OCI-LY3 (cell line): ENCODE measurements at regions not wholly inside any gene's neighbourhood (a gene's known extent, or its start where the extent isn't known, plus 50 kb on each side); places are given as distances from the start of the nearest gene placed in this dataset.

ENCODE experiments used
- H2AFZ ChIP-seq: fragments of 200-600, 300-600 bp; shearing (Covaris generic); 2 replicates; pipeline ENCODE4 v1.6.0; 2014; ENCODE audit warnings: antibody characterized with exemption, low read depth, low read length
- H3K27ac ChIP-seq: fragments of 200-600, 300-600 bp; sonication (generic); 2 replicates; pipeline ENCODE4 v1.5.1; 2014; ENCODE audit warnings: mild to moderate bottlenecking, low read length, moderate library complexity, mixed read lengths
- H3K27me3 ChIP-seq: fragments of 200-600, 300-600 bp; sonication (generic); 2 replicates; pipeline ENCODE4 v1.6.1; 2014; ENCODE audit warnings: low read depth, low read length, mixed read lengths
- H3K36me3 ChIP-seq: fragments of 200-600, 300-600 bp; sonication (generic); replicated peaks from 2 replicates; pipeline ENCODE3; 2014; ENCODE audit warnings: low read depth, low read length, mixed read lengths
- H3K4me1 ChIP-seq: fragments of 300-600, 200-600 bp; sonication (generic); 2 replicates; pipeline ENCODE4 v1.6.1; 2014; ENCODE audit warnings: low read length, mixed read lengths
- H3K4me2 ChIP-seq: fragments of 200-600, 300-600 bp; sonication (generic); 2 replicates; pipeline ENCODE4 v1.6.1; 2014; ENCODE audit warnings: low read length, mixed read lengths
- H3K4me3 ChIP-seq: fragments of 300-600, 200-600 bp; sonication (generic); 2 replicates; pipeline ENCODE4 v1.5.1; 2014; ENCODE audit warnings: antibody characterized with exemption, mild to moderate bottlenecking, low read length, moderate library complexity
- H3K79me2 ChIP-seq: fragments of 300-600, 200-600 bp; shearing (Covaris generic); 2 replicates; pipeline ENCODE4 v1.6.1; 2014; ENCODE audit warnings: mild to moderate bottlenecking, low read length, mixed read lengths
- H3K9ac ChIP-seq: fragments of 300-600, 200-600 bp; shearing (Covaris generic); 2 replicates; pipeline ENCODE4 v1.6.0; 2014; ENCODE audit warnings: mild to moderate bottlenecking, low read length, moderate library complexity
- H3K9me3 ChIP-seq: fragments of 200-600, 300-600 bp; shearing (Covaris generic); 2 replicates; pipeline ENCODE4 v1.6.1; 2014; ENCODE audit warnings: low read length, mixed read lengths; ENCODE audit not compliant: insufficient read depth
- H4K20me1 ChIP-seq: fragments of 200-600, 300-600 bp; sonication (generic); 2 replicates; pipeline ENCODE4 v1.6.1; 2016; ENCODE audit warnings: low read length, mixed read lengths; ENCODE audit not compliant: insufficient read depth
- EZH2phosphoT487 ChIP-seq: fragments of 200-600 bp; shearing (Covaris generic); IDR thresholded peaks from 2 replicates; pipeline ENCODE4 v1.6.1; 2018; ENCODE audit warnings: antibody characterized with exemption, mixed run types, low read depth
- TF ChIP-seq, protein P1 (sequence below): fragments of 200-600, 300-600 bp; sonication (generic); IDR thresholded peaks from 2 replicates; pipeline ENCODE4 v1.5.1; 2014; ENCODE audit warnings: antibody characterized with exemption, low read length, low read depth

DNA sequence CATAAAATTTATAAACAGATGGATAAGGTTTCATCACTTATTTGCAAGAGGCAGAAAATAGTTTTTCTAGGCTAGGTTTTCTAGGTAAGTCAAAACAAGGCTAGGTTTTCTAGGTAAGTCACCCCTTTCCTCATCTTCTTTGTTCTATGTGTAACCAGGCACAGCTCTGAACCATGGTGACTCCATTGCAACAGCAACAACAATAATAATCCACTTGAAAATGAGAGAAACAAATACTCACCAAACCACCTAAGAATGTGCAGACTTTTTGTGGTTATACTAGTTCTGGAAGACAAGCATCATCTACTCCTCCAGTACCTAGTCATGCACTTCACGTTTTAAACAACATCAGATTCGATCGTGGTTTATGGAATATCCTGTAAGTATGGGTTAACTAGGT lies 237.4 kb upstream of the ACVR2A start:
- H4K20me1 ChIP-seq: no peaks in the 10 kb centered on the region
- H3K4me2 ChIP-seq: no peak overlapping the region
- no peaks in the 10 kb centered on the region for H3K4me1 ChIP-seq
- no peaks in the 10 kb centered on the region for H3K9me3 ChIP-seq
- no peak overlapping the region for H3K9ac ChIP-seq
- H3K4me3 ChIP-seq: no peak overlapping the region
- H3K27me3 ChIP-seq: no peaks in the 10 kb centered on the region
- H3K79me2 ChIP-seq: no peaks in the 10 kb centered on the region
- no peak overlapping the region for H3K27ac ChIP-seq
- H3K36me3 ChIP-seq: no peaks in the 10 kb centered on the region
- TF ChIP-seq, protein P1, sequence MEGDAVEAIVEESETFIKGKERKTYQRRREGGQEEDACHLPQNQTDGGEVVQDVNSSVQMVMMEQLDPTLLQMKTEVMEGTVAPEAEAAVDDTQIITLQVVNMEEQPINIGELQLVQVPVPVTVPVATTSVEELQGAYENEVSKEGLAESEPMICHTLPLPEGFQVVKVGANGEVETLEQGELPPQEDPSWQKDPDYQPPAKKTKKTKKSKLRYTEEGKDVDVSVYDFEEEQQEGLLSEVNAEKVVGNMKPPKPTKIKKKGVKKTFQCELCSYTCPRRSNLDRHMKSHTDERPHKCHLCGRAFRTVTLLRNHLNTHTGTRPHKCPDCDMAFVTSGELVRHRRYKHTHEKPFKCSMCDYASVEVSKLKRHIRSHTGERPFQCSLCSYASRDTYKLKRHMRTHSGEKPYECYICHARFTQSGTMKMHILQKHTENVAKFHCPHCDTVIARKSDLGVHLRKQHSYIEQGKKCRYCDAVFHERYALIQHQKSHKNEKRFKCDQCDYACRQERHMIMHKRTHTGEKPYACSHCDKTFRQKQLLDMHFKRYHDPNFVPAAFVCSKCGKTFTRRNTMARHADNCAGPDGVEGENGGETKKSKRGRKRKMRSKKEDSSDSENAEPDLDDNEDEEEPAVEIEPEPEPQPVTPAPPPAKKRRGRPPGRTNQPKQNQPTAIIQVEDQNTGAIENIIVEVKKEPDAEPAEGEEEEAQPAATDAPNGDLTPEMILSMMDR: no peak
- no peak for TF ChIP-seq EZH2phosphoT487
- H2AFZ ChIP-seq: no peak overlapping the region

DNA sequence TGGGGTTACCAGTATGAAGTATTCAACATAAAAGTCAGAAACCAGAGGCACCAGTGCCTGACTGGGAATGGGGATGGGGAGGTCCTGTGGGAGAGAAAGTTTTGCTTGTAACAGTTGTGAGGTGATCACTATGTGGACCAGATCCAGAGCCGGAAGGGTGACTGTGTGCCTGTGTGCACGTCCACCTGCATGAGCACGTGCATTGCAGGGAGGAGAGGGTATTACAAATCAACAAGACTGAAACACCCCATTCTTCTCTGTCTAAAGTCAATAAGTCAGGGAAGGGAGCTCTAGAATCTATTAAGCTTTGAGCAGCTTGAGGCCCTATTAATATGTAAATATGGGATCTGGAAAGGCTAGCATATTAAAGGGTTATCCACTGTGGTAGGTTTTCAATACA lies 241.0 kb upstream of the ACVR2A start:
- TF ChIP-seq EZH2phosphoT487: no peak
- TF ChIP-seq, protein P1: no peak
- H3K4me3 ChIP-seq: no peak overlapping the region
- H3K27ac ChIP-seq: no peak overlapping the region
- H4K20me1 ChIP-seq: no peaks in the 10 kb centered on the region
- H3K9ac ChIP-seq: no peak overlapping the region
- H3K9me3 ChIP-seq: no peaks in the 10 kb centered on the region
- no peaks in the 10 kb centered on the region for H3K27me3 ChIP-seq
- H2AFZ ChIP-seq: no peak overlapping the region
- H3K36me3 ChIP-seq: no peaks in the 10 kb centered on the region
- peaks cover 3% of the 10 kb centered on the region; the same call in 1 of the 2 replicates for H3K4me1 ChIP-seq
- H3K4me2 ChIP-seq: no peak overlapping the region
- no peaks in the 10 kb centered on the region for H3K79me2 ChIP-seq

DNA sequence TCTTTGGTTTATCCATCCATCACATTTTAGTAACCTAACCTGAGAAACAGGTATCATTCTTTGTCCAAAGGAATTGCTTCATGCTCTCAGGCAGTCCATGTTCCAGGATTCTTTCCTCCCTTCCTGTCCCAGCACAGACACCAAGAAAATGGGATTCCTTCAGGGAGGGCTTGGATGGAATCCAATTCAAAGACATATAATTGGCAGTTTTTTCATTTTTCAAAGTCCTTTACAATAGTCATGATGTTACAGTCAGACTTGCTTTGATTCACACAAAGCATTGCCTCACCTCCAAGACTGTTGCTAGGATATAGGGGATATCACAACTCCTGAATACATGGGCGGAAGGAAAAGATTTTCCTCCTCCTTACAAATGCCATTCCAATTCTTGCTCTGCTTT lies 241.4 kb upstream of the ACVR2A start:
- no peak overlapping the region for H3K9ac ChIP-seq
- peaks cover 3% of the 10 kb centered on the region; the same call in 1 of the 2 replicates for H3K4me1 ChIP-seq
- H3K4me3 ChIP-seq: no peak overlapping the region
- no peaks in the 10 kb centered on the region for H3K27me3 ChIP-seq
- H3K9me3 ChIP-seq: no peaks in the 10 kb centered on the region
- no peaks in the 10 kb centered on the region for H3K79me2 ChIP-seq
- no peak overlapping the region for H3K27ac ChIP-seq
- no peak overlapping the region for H2AFZ ChIP-seq
- TF ChIP-seq, protein P1: no peak
- no peak for TF ChIP-seq EZH2phosphoT487
- no peaks in the 10 kb centered on the region for H3K36me3 ChIP-seq
- H4K20me1 ChIP-seq: no peaks in the 10 kb centered on the region
- H3K4me2 ChIP-seq: no peak overlapping the region

DNA sequence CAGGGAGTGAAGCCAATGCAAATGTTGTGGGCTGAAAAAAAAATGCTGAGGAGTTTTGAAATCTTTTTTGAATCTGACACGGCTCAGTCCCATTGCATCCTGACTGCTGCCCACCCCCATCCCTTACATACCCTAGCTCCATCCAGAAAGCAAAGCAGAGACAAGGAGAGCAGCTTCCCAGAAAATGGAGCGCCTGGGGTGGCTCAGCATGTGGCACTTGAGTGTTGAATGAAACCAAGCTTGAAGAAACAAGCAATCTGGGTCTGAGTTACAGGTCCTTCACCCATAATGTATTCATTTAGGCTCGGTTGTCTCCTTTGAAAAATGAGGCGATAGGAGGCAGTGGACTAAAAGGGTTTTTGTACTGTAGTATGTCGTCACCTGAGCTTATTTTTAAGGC lies 244.2 kb upstream of the ACVR2A start:
- Histone ChIP-seq H3K4me2 (no peak overlapping the region; the same call in 1 of the 2 replicates), H3K9me3 (no peaks in the 10 kb centered on the region), H2AFZ (no peak overlapping the region), H4K20me1 (no peaks in the 10 kb centered on the region), H3K79me2 (no peaks in the 10 kb centered on the region), H3K4me1 (peaks cover 3% of the 10 kb centered on the region; the same call in 1 of the 2 replicates), H3K9ac (no peak overlapping the region), H3K36me3 (no peaks in the 10 kb centered on the region), H3K27me3 (no peaks in the 10 kb centered on the region), H3K4me3 (no peak overlapping the region), H3K27ac (no peak overlapping the region)
- TF ChIP-seq, protein P1: no peak
- TF ChIP-seq EZH2phosphoT487: no peak
